HUES48 (cell line): ENCODE measurements at regions not wholly inside any gene's neighbourhood (a gene's known extent, or its start where the extent isn't known, plus 50 kb on each side); places are given as distances from the start of the nearest gene placed in this dataset.
"Not testable (repeated sequence)": the region's sequence is repeated elsewhere in the genome, so short reads cannot be mapped to it uniquely, and the experiment has no call there.

Source experiments
- H3K27ac ChIP-seq: one replicate; pipeline ENCODE4 v1.7.0; 2013; ENCODE audit warnings: low read depth, low read length, inconsistent platforms
- H3K27me3 ChIP-seq: 2 replicates; pipeline ENCODE4 v1.6.1; 2013; ENCODE audit warnings: mild to moderate bottlenecking, low read length; ENCODE audit not compliant: control insufficient read depth, insufficient read depth
- H3K36me3 ChIP-seq: 2 replicates; pipeline ENCODE4 v1.6.1; 2013; ENCODE audit warnings: low read length; ENCODE audit not compliant: control insufficient read depth, insufficient read depth
- H3K4me1 ChIP-seq: 2 replicates; pipeline ENCODE4 v1.6.1; 2013; ENCODE audit warnings: mild to moderate bottlenecking, low read length; ENCODE audit not compliant: control insufficient read depth, insufficient read depth
- H3K4me3 ChIP-seq: 2 replicates; pipeline ENCODE4 v1.5.1; 2013; ENCODE audit warnings: mild to moderate bottlenecking, low read depth, low read length
- H3K9ac ChIP-seq: 2 replicates; pipeline ENCODE4 v1.6.1; 2013; ENCODE audit warnings: mild to moderate bottlenecking, low read depth, low read length, moderate library complexity
- H3K9me3 ChIP-seq: 2 replicates; pipeline ENCODE4 v1.6.1; 2013; ENCODE audit warnings: low read length; ENCODE audit not compliant: control insufficient read depth, insufficient read depth

DNA sequence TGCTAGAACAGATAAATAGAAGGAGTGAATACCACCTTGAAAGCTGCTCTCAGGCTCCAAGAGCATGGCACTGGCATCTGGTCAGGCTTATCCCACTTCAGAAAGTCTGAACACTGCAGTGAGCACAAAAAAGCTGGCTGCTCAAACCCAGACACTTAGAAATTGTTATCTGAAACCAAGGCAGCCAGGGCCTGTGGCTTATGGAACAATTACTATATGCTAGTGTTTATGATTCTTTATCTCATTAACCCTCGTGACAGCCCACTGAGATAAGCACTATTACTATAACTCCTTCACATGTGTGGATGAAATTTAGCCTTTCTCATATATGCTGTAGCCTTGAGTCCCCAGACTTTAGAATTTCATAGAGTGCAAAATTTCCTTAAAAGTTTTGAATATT, 400.2 kb downstream of the RAB38 start:
- Histone ChIP-seq H3K36me3 (no peaks in the 10 kb centered on the region), H3K4me1 (no peaks in the 10 kb centered on the region), H3K27ac (no peak overlapping the region), H3K9ac (no peak overlapping the region), H3K27me3 (no peaks in the 10 kb centered on the region), H3K9me3 (no peaks in the 10 kb centered on the region), H3K4me3 (no peak overlapping the region)

DNA sequence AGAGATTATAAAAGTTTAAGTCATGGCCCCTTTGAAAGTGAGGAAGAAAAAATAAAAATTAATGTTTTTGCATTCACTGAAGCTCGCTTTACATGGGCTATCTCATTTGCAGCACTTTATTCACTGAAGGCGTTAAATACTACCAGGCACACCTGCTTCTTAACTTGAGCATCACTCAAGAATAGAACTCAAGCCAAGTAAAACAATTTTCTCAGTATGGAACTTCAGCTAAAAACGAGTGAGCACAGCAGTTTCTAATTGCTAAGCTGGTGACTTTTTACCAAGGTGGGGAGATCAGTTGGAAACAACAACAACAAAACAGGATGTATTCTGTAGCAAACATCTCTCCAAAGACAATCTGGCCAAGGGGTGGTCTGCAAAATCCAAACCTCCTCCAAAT, 405.6 kb downstream of the RAB38 start:
- Histone ChIP-seq H3K27ac (no peak overlapping the region), H3K9me3 (no peaks in the 10 kb centered on the region), H3K4me3 (no peak overlapping the region), H3K4me1 (peaks cover 9% of the 10 kb centered on the region), H3K27me3 (no peaks in the 10 kb centered on the region), H3K9ac (no peak overlapping the region), H3K36me3 (no peaks in the 10 kb centered on the region)

GRCh38 chr11:87767615-87768014, 407.6 kb downstream of the RAB38 start:
- H3K36me3 ChIP-seq: no peaks in the 10 kb centered on the region
- H3K9me3 ChIP-seq: peaks cover 3% of the 10 kb centered on the region
- no peak overlapping the region for H3K4me3 ChIP-seq
- no peak overlapping the region for H3K27ac ChIP-seq
- H3K9ac ChIP-seq: no peak overlapping the region
- H3K27me3 ChIP-seq: no peaks in the 10 kb centered on the region
- peaks cover 9% of the 10 kb centered on the region for H3K4me1 ChIP-seq

DNA sequence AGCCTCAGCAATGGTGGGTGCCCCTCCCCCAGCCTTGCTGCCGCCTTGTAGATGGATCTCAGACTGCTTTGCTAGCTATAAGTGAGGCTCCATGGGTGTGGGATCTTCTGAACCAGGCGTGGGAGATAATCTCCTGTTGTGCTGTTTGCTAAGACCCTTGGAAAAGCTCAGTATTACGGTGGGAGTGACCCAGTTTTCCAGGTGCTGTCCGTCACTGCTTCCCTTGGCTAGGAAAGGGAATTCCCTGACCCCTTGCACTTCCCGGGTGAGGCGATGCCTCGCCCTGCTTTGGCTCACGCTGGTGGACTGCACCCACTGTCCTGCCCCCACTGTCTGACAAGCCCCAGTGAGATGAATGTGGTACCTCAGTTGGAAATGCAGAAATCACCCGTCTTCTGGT, 411.2 kb downstream of the RAB38 start:
- not testable (repeated sequence) for H3K9me3 ChIP-seq, H3K36me3 ChIP-seq, H3K4me3 ChIP-seq, H3K9ac ChIP-seq, H3K27ac ChIP-seq, H3K4me1 ChIP-seq, H3K27me3 ChIP-seq

DNA sequence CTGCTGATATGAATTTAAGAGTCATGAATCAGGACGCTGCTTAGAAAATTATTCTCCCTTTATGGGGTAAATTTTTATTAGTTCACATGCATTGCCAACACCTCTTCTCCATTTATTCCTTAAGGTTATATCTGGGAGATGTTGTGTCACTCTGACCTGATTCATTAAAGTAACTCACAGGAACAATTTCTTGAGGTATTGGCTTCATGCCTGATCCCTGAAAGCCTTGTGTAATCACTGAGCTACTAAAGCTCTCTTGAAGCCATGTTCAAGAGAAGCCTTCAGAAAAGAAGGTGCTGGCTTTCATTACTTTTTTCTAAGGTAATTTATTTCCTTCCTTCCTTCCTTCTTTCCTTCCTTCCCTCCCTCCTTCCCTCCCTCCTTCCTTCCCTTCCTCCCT, 420.6 kb downstream of the RAB38 start:
- H3K36me3 ChIP-seq: no peaks in the 10 kb centered on the region

DNA sequence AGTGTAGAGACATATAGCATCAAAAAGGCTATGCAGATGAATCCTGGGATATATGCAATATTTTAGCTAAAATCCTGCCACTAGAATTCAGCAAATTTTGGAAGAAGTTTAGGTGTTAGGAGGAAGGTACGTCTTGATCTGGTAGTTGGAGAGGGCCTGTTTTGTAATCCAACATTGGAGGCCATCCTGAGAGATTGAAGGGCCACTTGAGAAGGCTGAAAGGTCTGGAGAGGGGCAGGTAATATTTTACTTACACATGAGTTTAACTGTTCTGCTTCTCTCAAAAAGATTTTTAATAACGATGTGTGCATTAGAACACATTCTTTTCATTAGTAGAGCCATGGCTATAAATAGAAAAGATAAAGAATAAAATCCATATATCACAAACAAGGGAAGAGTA, 422.1 kb downstream of the RAB38 start:
- no peaks in the 10 kb centered on the region for H3K9me3 ChIP-seq

More for the DNA sequence above, 420.6 kb downstream of the RAB38 start:
- H3K27ac ChIP-seq: no peak overlapping the region
- no peak overlapping the region for H3K4me3 ChIP-seq
- no peaks in the 10 kb centered on the region for H3K4me1 ChIP-seq
- H3K9ac ChIP-seq: no peak overlapping the region
- no peaks in the 10 kb centered on the region for H3K27me3 ChIP-seq
- H3K9me3 ChIP-seq: no peaks in the 10 kb centered on the region

DNA sequence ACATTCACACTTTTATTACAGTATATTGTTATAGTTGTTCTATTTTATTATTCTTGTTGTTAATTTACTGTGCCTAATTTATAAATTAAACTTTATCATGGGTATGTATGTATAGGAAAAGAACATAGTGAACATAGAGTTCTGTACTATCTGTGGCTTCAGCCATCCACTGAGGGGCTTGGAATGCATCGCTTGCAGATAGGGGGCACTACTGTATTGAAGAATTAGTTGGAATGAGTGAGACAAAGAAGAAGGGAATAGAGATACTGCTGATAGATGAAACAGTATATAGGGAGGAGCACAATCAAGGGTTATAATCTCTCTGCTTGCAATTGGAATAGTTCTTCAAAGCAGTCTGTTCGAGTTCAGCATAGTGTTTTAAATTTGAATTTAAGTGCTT, 432.2 kb downstream of the RAB38 start:
- no peaks in the 10 kb centered on the region for H3K4me1 ChIP-seq
- no peaks in the 10 kb centered on the region for H3K9me3 ChIP-seq
- no peak overlapping the region for H3K4me3 ChIP-seq
- no peak overlapping the region for H3K9ac ChIP-seq
- no peaks in the 10 kb centered on the region for H3K36me3 ChIP-seq
- H3K27me3 ChIP-seq: no peaks in the 10 kb centered on the region
- no peak overlapping the region for H3K27ac ChIP-seq

More for the DNA sequence above, 422.1 kb downstream of the RAB38 start:
- H3K36me3 ChIP-seq: no peaks in the 10 kb centered on the region
- no peak overlapping the region for H3K9ac ChIP-seq
- H3K27me3 ChIP-seq: no peaks in the 10 kb centered on the region
- H3K4me1 ChIP-seq: no peaks in the 10 kb centered on the region
- no peak overlapping the region for H3K27ac ChIP-seq
- no peak overlapping the region for H3K4me3 ChIP-seq

GRCh38 chr11:87740968-87741367, 434.3 kb downstream of the RAB38 start:
- Histone ChIP-seq H3K27ac (no peak overlapping the region), H3K27me3 (no peaks in the 10 kb centered on the region), H3K4me1 (no peaks in the 10 kb centered on the region), H3K9me3 (no peaks in the 10 kb centered on the region), H3K36me3 (no peaks in the 10 kb centered on the region), H3K4me3 (no peak overlapping the region), H3K9ac (no peak overlapping the region)

GRCh38 chr11:87740451-87740850, 434.8 kb downstream of the RAB38 start:
- Histone ChIP-seq H3K27me3 (no peaks in the 10 kb centered on the region), H3K9ac (no peak overlapping the region), H3K4me1 (no peaks in the 10 kb centered on the region), H3K4me3 (no peak overlapping the region), H3K9me3 (no peaks in the 10 kb centered on the region), H3K36me3 (no peaks in the 10 kb centered on the region), H3K27ac (no peak overlapping the region)

- H3K9me3 ChIP-seq: no peaks in the 10 kb centered on the region
- H3K36me3 ChIP-seq: no peaks in the 10 kb centered on the region
- no peaks in the 10 kb centered on the region for H3K4me1 ChIP-seq
- no peak overlapping the region for H3K4me3 ChIP-seq
- no peak overlapping the region for H3K27ac ChIP-seq
- H3K27me3 ChIP-seq: no peaks in the 10 kb centered on the region
- H3K9ac ChIP-seq: no peak overlapping the region
Observed at GRCh38 chr11:87739766-87740165, 435.5 kb downstream of the RAB38 start.

DNA sequence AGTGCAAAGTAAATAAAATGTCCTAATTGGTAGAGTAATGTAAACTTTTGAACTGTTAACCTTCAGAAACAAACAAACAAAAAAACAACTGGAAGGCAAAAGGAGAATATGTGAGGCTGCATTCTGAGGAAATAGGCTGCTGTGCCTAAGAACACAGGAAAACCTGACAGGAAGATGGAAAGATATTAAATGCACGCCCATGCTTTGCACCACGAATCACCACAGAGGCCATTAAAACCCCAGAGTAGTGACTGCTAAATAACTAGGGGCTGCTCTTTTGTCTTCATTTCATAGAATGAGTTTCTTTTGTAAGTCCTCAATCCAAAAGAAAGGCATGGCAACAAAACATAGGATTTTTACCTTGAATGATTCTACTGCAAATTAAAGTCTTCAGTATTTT, 436.0 kb downstream of the RAB38 start:
- Histone ChIP-seq H3K36me3 (no peaks in the 10 kb centered on the region), H3K4me3 (no peak overlapping the region), H3K9ac (no peak overlapping the region), H3K27ac (no peak overlapping the region), H3K4me1 (no peaks in the 10 kb centered on the region), H3K9me3 (no peaks in the 10 kb centered on the region), H3K27me3 (no peaks in the 10 kb centered on the region)

DNA sequence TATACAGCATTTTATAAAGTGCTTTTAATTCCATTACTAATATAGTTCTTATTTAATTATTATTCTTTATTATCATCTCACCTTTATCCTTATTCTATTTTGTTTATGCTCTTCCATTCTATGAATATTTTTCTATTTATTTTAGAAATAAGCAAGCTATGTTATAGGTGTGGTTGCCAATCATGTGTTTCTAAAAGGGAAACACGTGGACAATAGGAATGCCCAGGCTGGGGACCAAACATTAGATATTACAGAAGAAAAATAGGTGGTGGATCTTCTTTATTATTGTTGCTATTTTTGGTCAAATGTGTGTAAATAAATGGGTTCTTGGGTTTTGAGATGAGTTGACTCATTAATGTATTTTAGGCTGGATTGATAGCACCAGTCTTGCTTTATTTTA, 438.3 kb downstream of the RAB38 start:
- Histone ChIP-seq H3K27me3 (no peaks in the 10 kb centered on the region), H3K9ac (no peak overlapping the region), H3K4me1 (no peaks in the 10 kb centered on the region), H3K36me3 (no peaks in the 10 kb centered on the region), H3K9me3 (no peaks in the 10 kb centered on the region), H3K4me3 (no peak overlapping the region), H3K27ac (no peak overlapping the region)
